Stomach (tissue), 8 donors: ENCODE measurements at regions not wholly inside any gene's neighbourhood (a gene's known extent, or its start where the extent isn't known, plus 50 kb on each side); places are given as distances from the start of the nearest gene placed in this dataset.
"Not testable (repeated sequence)": the region's sequence is repeated elsewhere in the genome, so short reads cannot be mapped to it uniquely, and the experiment has no call there.

Experiments
- DNase-seq, 2 donors: peaks; one replicate each; pipeline versions ENCODE4 v3.0.0 to v3.0.0-alpha.2; 2013 to 2019
- H3K27ac ChIP-seq, 5 donors: fragments of 200-600 bp in 4 of 5; sonication (generic) in 4 of 5; one replicate each; pipeline ENCODE4 v1.5.1; 2013 to 2019; ENCODE audit warnings: mild to moderate bottlenecking in 1 of 5, moderate library complexity in 1 of 5
- H3K27me3 ChIP-seq, 3 donors: fragments of 200-600 bp; sonication (generic); one replicate each; pipeline ENCODE4 v1.5.1; 2017 to 2019; ENCODE audit warnings: mixed run types in 1 of 3
- H3K36me3 ChIP-seq, 4 donors: fragments of 200-600 bp; sonication (generic); 1 replicate in 3 of 4; 2 replicates in 1 of 4; pipeline ENCODE4 v1.5.1; 2016 to 2019
- H3K4me1 ChIP-seq, 4 donors: fragments of 200-600 bp; sonication (generic); one replicate each; pipeline ENCODE4 v1.5.1; 2016 to 2019
- H3K4me3 ChIP-seq, 4 donors: fragments of 200-600 bp; sonication (generic) in 3 of 4; one replicate each; pipeline ENCODE4 v1.5.1; 2016 to 2019; ENCODE audit warnings: mild to moderate bottlenecking in 1 of 4
- H3K9me3 ChIP-seq, 4 donors: fragments of 200-600 bp; sonication (generic); one replicate each; pipeline ENCODE4 v1.5.1; 2016 to 2019
- CTCF ChIP-seq, 7 experiments: fragments of 450-650 bp in 4 of 7; fragments of 200-600 bp in 3 of 7; sonication (generic) in 3 of 7; IDR thresholded peaks; one replicate each; pipeline ENCODE4 v1.5.1; 2016 to 2019; ENCODE audit warnings: antibody characterized with exemption in 7 of 7, control low read depth in 2 of 7, mild to moderate bottlenecking in 1 of 7
- EP300 ChIP-seq: sonication (generic); formaldehyde crosslinking; IDR thresholded peaks from one replicate; pipeline ENCODE4 v1.6.1; 2017; ENCODE audit warnings: antibody characterized with exemption
- POLR2A ChIP-seq, 4 donors: fragments of 450-650 bp; IDR thresholded peaks; one replicate each; pipeline ENCODE4 v1.6.1; 2016; ENCODE audit warnings: antibody characterized with exemption in 4 of 4, control low read depth in 2 of 4, mild to moderate bottlenecking in 1 of 4, moderate library complexity in 1 of 4
- POLR2AphosphoS5 ChIP-seq, 3 donors: sonication (generic); formaldehyde crosslinking; IDR thresholded peaks; one replicate each; pipeline ENCODE4 v1.6.1; 2016; ENCODE audit warnings: antibody characterized with exemption in 3 of 3
- WGBS, 5 donors: extraction: QIAGEN DNeasy Blood & Tissue Kit in 3 of 5; methylation state at CpG; one replicate each; pipeline versions ENCODE4 v1.1.5 to v1.1.7; 2013 to 2018; 5-methylcytosine and 5-hydroxymethylcytosine counted together
- intact Hi-C: fragments of 100-400 bp; cut with DNase I; formaldehyde crosslinking; loops from one replicate; pipeline ENCODE4 v1.15.1; 2023; ENCODE audit warnings: low total_unique reads
- donor health status: healthy with polysubstance abuse.
- donor health status: Bipolar disorder and iron deficiency.
- donor health status: healthy.

GRCh38 chr13:88288326-88288725, 617.2 kb downstream of the SLITRK5 start:
- peak in 1 of 2 donors; percentile 22 for DNase-seq
- intact Hi-C loops, result no loop called here

GRCh38 chr13:88291731-88292130, 620.6 kb downstream of the SLITRK5 start:
- peaks cover 0 to 10% (median 0%) of the 10 kb centered on the region in 4 donors for H3K9me3 ChIP-seq
- intact Hi-C loops, H3K4me1 ChIP-seq, H3K27ac ChIP-seq, H3K4me3 ChIP-seq, H3K36me3 ChIP-seq, DNase-seq, H3K27me3 ChIP-seq: not testable (repeated sequence)
- 93 to 99% (median 96%) methylated on average over 8 to 26 of the region's 26 CpGs for WGBS, 5 donors

More at GRCh38 chr13:88288326-88288725, 617.2 kb downstream of the SLITRK5 start:
- WGBS, 5 donors, result 67 to 90% (median 83%) methylated on average over 1 of the region's 1 CpG
- Histone ChIP-seq H3K36me3 (no peaks in the 10 kb centered on the region), H3K9me3 (peaks cover 0 to 20% (median 5%) of the 10 kb centered on the region in 4 donors), H3K27me3 (no peaks in the 10 kb centered on the region), H3K27ac (no peak overlapping the region), H3K4me1 (no peaks in the 10 kb centered on the region), H3K4me3 (no peak overlapping the region)
- TF ChIP-seq POLR2AphosphoS5 (IDR thresholded peaks at IDR 0.05) (no peak), CTCF (IDR thresholded peaks at IDR 0.05) (no peak), POLR2A (IDR thresholded peaks at IDR 0.05) (no peak)

- no peaks in the 10 kb centered on the region for H3K27me3 ChIP-seq
- intact Hi-C loops, result no loop called here
- DNase-seq, result no peak
- H3K4me3 ChIP-seq, result no peak overlapping the region
- peaks cover 0 to 10% (median 0%) of the 10 kb centered on the region in 4 donors for H3K9me3 ChIP-seq
- 65 to 76% (median 74%) methylated on average over 4 of the region's 4 CpGs for WGBS, 5 donors
- no peaks in the 10 kb centered on the region for H3K4me1 ChIP-seq
- no peak overlapping the region for H3K27ac ChIP-seq
- no peaks in the 10 kb centered on the region for H3K36me3 ChIP-seq
- no peak for TF ChIP-seq POLR2AphosphoS5 (IDR thresholded peaks at IDR 0.05)
- TF ChIP-seq POLR2A (IDR thresholded peaks at IDR 0.05), result no peak
- no peak for TF ChIP-seq CTCF (IDR thresholded peaks at IDR 0.05)
- TF ChIP-seq EP300, result no peak
Observed at GRCh38 chr13:88294368-88294767, 623.2 kb downstream of the SLITRK5 start.

- 57 to 78% (median 74%) methylated on average over 3 of the region's 3 CpGs for WGBS, 5 donors
- intact Hi-C loops, result no loop called here
- H3K9me3 ChIP-seq, result peaks cover 0 to 12% (median 6%) of the 10 kb centered on the region in 4 donors
Observed at GRCh38 chr13:88303157-88303556, 632.0 kb downstream of the SLITRK5 start.

More at GRCh38 chr13:88303157-88303556, 632.0 kb downstream of the SLITRK5 start:
- TF ChIP-seq EP300 (no peak), POLR2A (IDR thresholded peaks at IDR 0.05) (no peak), CTCF (IDR thresholded peaks at IDR 0.05) (no peak), POLR2AphosphoS5 (IDR thresholded peaks at IDR 0.05) (no peak)
- H3K27ac ChIP-seq, result no peak overlapping the region
- no peak overlapping the region for H3K4me3 ChIP-seq
- no peak for DNase-seq
- no peaks in the 10 kb centered on the region for H3K36me3 ChIP-seq
- no peaks in the 10 kb centered on the region for H3K27me3 ChIP-seq
- no peaks in the 10 kb centered on the region for H3K4me1 ChIP-seq
